ENCODE measurements at regions not wholly inside any gene's neighbourhood (a gene's known extent, or its start where the extent isn't known, plus 50 kb on each side); places are given as distances from the start of the nearest gene placed in this dataset.
"Not testable (repeated sequence)": the region's sequence is repeated elsewhere in the genome, so short reads cannot be mapped to it uniquely, and the experiment has no call there.

DNA sequence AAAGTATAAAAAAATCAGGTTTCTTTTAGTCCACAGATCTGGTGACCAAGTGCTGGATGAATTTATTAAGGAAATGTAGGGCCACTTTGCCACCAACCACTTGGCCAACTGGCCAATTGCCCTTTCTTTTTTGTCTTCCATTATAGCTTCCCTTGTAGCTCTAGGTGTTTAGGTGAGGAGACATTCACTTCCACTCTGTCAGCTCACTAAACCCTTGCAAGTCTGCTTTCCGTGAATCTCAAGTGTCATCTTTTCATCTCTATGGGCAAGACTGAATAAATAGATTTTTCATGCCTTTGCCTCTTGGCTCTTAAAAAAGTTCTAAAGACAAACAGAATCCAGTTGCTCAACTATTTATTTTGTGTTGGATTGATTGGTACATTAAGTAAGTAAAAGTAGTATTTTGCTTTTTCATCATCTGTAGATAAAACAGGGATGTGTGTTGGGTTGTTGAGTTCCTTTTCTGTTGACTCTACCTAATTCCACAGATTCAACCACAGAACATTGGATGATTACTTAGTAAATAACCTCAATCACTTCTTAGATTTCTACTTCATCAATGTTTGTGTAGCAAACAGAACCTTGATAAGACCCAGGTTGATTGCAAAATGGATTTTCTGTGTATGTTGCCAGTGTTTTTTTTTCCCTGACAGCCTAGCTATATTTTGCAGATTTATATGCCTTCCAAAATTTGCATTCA, 68.1 kb upstream of the GRXCR1 start:
- DNase-seq (ENCODE audit: low read depth in 2 of 3, low spot score in 2 of 3): no peak

DNA sequence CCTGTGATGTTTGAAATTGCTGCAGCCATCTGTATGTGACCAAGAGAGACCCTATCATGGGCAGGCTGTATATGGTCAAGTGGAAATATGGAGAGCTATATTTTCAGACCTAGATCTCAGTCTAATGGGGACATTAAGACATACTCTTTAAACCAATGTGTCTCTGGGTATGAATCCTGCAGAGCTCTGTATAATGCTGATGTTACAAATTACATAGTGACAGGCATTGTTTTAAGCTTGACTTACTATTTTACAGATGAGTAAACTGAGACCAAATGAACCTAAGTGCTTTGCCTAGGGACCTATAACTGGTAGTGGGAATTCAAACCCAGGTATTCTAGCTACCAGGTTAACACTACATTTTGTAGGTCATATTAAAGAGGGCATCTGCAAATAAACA, 71.3 kb upstream of the GRXCR1 start:
- DNase-seq (ENCODE audit: low read depth in 2 of 3, low spot score in 2 of 3): no peak

- DNase-seq (ENCODE audit: low read depth in 2 of 3, low spot score in 2 of 3): no peak
Measured at GRCh38 chr4:42819863-42820514, 72.5 kb upstream of the GRXCR1 start.

DNA sequence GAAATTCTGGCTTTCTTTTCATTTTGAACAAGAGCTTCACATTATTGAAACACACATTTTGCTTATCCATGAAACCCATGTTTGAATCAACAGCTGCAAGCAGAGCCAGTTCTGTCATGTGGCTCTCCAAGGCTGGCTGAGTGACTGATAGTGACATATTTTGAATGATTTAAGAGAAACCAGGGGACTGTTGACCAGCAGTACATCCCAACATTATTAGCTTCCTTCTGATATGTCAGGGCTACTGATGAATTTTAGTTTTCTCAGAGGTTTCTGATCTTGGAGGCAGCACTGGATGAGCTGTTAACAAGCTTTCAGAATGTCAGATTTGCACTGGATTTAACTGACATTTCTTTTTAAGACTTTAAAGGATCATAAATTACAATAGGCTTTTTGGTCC, 74.6 kb upstream of the GRXCR1 start:
- DNase-seq (ENCODE audit: low read depth in 2 of 3, low spot score in 2 of 3): no peak

DNA sequence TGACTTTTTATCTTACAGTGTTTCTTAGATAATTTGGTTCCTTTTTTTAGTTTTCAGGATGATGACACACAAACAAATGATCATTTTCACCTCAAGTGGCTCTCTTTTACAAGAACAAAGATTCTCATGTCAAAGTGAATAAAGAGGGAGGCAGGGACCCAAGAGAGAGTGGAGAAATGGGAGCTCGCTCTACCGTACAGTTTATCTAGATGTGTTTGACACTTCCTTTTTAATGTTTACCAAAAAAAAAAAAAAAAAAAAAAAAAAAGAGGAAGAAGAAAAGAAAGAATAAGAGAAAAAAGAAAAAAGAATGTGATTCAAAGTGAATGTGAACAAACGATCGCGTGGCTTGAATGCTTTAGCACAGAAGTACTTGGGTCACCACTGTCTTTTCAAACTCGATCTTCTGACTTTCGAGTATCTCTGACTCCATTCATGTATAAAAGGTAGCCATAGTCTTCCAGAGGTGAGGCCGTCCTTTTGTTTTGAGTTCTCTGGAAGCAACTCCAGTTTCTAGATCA, 75.6 kb upstream of the GRXCR1 start:
- peak in 2 of 3 donors; percentile 20 to 68 for DNase-seq (ENCODE audit: low read depth in 2 of 3, low spot score in 2 of 3)

GRCh38 chr4:42816189-42816879, 76.2 kb upstream of the GRXCR1 start:
- peak in 2 of 3 donors; percentile 60 to 89 for DNase-seq (ENCODE audit: low read depth in 2 of 3, low spot score in 2 of 3)

GRCh38 chr4:42809419-42810084, 83.0 kb upstream of the GRXCR1 start:
- DNase-seq (ENCODE audit: low read depth in 2 of 3, low spot score in 2 of 3): no peak

- DNase-seq (ENCODE audit: low read depth in 2 of 3, low spot score in 2 of 3): no peak
Measured at GRCh38 chr4:42806303-42806835, 86.1 kb upstream of the GRXCR1 start.

DNA sequence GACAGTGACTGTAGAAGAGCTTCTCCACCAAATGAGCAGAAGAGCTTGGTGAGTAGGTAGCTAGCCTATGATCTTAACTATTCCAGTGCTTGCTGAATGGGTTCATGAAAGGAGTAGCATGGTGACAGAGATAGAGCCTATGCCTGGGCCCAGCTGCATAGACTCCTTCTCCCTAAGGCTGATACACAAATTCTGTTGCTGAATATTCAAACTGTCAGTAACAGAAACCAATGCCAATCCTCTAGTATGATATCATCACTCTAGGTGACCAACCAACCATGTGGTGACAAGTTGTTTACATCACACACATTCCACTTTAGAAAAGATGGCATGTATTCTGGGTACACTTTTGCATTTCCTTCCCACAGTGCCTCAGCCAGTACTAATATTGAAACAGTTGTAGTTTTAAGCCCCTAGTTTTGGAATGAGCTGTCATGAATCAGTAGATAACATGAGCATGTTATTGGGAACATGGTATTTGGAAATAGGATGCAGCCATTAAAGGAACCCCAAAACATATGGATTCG, 103.4 kb upstream of the GRXCR1 start:
- no peak for DNase-seq (ENCODE audit: low read depth in 2 of 3, low spot score in 2 of 3)

DNA sequence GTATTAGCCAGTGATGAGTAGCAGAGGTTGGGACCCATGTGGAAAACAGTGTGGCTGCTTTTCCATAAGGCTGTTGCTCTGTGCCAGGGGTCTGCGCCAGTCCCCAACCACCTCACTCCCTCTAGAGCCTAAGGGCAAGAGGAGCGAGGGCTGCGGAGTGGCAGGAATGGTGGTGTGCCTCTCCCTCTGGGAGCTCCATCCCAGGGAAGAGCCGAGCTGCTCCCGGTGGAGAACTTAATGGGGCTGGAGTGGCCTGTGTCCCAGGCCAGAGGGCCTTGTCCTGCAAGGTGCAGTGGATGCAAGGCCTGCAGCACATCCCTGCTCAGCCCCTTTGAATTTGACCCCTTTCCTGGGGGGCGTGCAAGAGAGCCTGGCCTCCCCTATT, 105.4 kb upstream of the GRXCR1 start:
- DNase-seq (ENCODE audit: low read depth in 2 of 3, low spot score in 2 of 3): no peak

DNA sequence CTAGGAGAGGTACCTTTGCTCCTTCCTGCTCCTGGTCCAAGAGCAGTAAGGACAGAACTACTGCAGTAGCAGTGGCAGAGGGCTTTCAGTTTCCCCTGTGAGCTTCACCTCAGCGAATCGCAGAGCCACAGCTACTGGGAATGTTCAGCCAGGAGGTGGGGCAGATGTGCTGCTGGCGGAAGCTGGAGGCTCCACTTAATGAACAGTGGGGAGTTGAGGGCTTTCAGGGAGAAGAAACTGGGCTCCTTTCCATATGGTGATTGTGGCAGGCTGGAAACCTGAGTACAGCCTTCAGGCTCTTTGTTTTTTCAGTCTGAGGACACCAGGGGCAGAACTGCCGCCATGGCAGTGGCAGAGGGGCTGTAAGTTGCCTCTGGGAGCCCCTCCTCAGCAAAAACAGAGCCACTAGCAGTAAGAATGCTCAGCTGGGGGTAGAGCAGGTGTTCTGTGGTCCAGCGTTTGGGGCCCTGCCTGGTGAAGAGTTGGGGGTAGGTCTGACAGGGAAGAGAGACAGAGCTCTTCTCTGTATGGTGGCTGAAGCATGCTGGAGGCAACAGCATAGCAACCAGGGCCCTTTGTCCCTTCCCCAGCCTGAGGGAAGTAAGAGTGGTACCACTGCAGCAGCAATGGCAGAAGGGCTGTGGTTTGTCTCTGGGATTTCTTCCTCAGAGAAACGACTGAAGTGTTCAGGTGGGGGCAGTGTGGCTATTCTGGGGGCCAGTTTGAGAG, 106.0 kb upstream of the GRXCR1 start:
- DNase-seq (ENCODE audit: low read depth in 2 of 3, low spot score in 2 of 3): no peak

- no peak for DNase-seq (ENCODE audit: low read depth in 2 of 3, low spot score in 2 of 3)
Measured at GRCh38 chr4:42785817-42786216, 106.7 kb upstream of the GRXCR1 start.

GRCh38 chr4:42781315-42781714, 111.2 kb upstream of the GRXCR1 start:
- no peak for DNase-seq (ENCODE audit: low read depth in 2 of 3, low spot score in 2 of 3)

GRCh38 chr4:42778349-42778748, 114.2 kb upstream of the GRXCR1 start:
- no peak for DNase-seq (ENCODE audit: low read depth in 2 of 3, low spot score in 2 of 3)

- DNase-seq (ENCODE audit: low read depth in 2 of 3, low spot score in 2 of 3): no peak
Measured at GRCh38 chr4:42768125-42768748, 111.3 kb upstream of the ATP8A1 start.

DNA sequence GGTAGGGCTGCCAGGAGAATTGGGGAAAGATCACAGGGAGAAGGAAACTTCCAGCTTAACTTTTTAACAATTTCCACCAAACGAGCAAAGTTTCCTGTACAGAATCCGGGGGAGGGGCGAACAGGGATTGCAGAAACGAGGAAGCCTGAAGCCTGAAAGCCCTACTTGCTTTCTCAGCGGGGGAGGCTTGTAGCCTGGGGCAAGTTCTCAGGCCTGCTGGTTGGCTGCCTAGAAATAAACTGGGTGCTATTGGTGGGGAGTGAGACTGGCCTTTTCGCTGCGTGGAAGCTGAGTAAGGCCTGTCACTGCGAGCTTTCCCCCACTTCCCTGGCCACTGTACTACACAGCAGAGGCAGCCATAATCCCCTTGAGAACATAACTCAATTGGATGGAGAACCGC, 110.8 kb upstream of the ATP8A1 start:
- no peak for DNase-seq (ENCODE audit: low read depth in 2 of 3, low spot score in 2 of 3)

- no peak for DNase-seq (ENCODE audit: low read depth in 2 of 3, low spot score in 2 of 3)
Measured at GRCh38 chr4:42761804-42762203, 104.9 kb upstream of the ATP8A1 start.

- not testable (repeated sequence) for DNase-seq (ENCODE audit: low read depth in 2 of 3, low spot score in 2 of 3)
Measured at GRCh38 chr4:42754965-42755364, 98.1 kb upstream of the ATP8A1 start.

- no peak for DNase-seq (ENCODE audit: low read depth in 2 of 3, low spot score in 2 of 3)
Measured at GRCh38 chr4:42751587-42751986, 94.7 kb upstream of the ATP8A1 start.

GRCh38 chr4:42750856-42751255, 94.0 kb upstream of the ATP8A1 start:
- no peak for DNase-seq (ENCODE audit: low read depth in 2 of 3, low spot score in 2 of 3)

Measured in hematopoietic multipotent progenitor cell (in vitro differentiated cells).